Right kidney (tissue), 1 donor: ENCODE measurements at regions not wholly inside any gene's neighbourhood (a gene's known extent, or its start where the extent isn't known, plus 50 kb on each side); places are given as distances from the start of the nearest gene placed in this dataset.
A peak's percentile ranks its signal among the peaks of the same experiment; 100 is the strongest.
"Not testable (repeated sequence)": the region's sequence is repeated elsewhere in the genome, so short reads cannot be mapped to it uniquely, and the experiment has no call there.

Source experiments
- DNase-seq: peaks from one replicate; pipeline ENCODE4 v3.0.0-alpha.2; 2016

DNA sequence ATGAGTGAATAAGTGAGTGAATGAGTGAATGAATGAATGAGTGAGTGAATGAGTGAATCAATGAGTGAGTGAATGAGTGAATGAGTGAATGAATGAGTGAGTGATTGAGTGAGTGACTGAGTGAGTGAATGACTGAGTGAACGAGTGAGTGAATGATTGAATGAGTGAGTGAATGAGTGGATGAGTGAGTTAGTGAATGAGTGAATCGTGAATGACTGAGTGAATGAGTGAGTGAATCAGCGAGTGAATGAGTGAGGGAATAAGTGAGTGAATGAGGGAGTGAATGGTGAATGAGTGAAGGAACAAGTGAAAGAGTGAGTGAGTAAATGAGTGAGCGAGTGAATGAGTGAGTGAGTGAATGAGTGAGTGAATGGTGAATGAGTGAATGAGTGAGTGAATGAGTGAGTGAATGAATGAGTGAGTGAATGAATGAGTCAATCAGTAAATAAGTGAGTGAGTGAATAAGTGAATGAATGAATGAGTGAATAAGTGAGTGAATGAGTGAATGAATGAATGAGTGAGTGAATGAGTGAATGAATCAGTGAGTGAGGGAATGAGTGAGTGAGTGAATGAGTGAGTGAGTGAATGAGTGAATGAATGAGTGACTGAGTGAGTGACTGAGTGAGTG is 135.7 kb upstream of the ZNF469 start:
- DNase-seq = not testable (repeated sequence)

DNA sequence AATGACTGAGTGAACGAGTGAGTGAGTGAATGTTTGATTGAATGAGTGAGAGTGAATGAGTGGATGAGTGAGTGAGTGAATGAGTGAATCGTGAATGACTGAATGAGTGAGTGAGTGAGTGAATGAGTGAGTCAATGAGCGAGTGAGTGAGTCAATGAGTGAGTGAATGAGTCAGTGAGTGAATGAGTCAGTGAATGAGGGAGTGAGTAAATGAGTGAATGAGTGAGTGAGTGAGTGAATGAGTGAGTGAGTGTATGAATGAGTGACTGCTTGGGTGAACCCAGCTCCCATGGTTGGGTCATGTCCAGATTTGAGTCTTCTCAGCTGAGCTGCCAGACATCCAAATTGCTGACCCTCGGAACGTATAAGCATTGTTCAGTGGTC is 135.2 kb upstream of the ZNF469 start:
- DNase-seq = not testable (repeated sequence)

DNA sequence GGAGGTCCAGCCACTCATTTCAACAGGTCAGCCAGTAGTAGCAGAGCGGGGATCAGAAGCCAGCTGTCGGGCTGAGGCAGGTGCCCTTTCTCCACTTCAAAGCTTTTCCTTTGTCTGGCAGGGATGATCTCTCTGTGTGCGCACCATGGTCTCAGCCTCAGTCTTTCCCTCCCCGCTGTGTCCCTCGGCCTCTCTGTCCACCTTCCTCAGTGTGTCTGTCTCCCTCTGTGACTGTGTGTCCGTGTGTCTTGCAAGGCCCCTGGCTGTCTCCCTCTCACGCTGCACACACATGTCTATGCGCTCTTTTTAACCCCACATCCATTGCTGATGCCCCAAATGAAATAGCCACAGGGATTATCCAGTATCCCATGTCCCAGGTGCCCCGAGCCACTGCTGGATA is 134.0 kb upstream of the ZNF469 start:
- not testable (repeated sequence) for DNase-seq

DNA sequence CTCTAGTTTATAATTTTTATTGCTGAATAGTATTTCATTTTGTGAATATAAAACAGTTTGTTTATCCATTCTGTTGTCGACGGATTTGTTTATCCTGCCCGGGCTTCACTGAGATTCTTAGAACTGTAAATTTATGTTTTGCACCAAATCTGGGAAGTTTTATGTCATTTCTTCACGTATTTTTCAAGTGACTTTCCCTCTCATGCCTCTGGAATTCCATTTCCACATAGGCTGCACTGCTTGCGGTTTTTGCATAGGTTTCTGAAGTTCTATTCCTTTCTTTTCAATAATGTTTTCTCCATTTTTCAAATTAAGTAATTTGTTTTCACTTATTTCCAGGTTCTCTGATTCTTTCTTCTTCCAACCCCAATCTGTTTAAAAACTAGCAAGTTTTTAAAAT is 132.4 kb upstream of the ZNF469 start:
- not testable (repeated sequence) for DNase-seq

DNA sequence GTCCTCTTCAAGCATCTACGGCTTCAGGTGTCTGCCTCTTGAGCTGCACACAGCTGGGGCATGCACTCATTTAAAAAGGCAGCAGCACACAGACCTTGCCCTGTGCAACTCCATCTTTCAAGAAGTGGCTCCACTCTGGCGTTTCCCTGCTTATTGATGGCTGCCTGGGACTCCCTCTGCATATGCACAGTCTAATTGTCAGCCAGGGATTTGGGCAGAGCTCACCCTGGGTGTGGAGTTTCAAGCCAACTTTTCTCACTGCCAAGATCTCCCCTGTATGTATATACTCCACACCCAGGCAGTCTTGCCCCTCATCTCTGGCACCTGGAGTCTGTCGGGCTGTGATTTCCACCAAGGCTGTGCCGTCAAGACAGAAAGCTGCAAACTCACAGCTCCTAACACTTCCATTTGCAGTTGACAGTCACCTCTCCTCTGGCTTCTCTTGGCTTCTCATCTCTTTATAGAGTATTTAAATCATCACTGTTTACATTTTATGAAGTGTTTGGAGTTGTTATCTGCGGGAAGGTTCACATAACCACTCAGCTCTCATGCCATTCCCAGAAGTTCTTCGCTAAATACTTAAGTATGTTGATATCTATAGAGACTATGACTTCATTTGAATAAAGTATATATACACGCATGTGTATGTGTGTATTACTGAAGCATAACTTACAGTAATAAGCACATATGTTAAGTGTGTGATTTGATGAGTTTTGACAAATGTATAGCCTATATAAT is 130.5 kb upstream of the ZNF469 start:
- DNase-seq = not testable (repeated sequence)

DNA sequence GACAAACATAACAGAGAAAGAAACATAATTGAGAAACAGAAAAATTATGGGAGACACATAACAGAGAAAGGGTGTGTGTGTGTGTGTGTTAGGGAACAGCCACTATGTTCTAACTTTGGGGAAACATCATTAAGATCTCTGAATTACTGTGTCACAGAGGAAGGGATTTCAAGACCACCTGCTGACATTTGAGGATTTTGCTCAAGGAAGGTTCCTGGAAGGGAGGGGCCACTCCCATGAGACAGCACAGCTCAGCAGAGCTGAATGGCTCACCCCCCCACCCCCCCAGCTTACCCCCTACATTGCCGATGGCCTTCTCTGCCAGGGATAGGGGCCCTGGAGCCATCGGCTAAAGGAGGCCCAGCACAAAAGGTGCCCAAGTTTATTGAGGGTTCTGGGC is 124.6 kb upstream of the ZNF469 start:
- DNase-seq = not testable (repeated sequence)

DNA sequence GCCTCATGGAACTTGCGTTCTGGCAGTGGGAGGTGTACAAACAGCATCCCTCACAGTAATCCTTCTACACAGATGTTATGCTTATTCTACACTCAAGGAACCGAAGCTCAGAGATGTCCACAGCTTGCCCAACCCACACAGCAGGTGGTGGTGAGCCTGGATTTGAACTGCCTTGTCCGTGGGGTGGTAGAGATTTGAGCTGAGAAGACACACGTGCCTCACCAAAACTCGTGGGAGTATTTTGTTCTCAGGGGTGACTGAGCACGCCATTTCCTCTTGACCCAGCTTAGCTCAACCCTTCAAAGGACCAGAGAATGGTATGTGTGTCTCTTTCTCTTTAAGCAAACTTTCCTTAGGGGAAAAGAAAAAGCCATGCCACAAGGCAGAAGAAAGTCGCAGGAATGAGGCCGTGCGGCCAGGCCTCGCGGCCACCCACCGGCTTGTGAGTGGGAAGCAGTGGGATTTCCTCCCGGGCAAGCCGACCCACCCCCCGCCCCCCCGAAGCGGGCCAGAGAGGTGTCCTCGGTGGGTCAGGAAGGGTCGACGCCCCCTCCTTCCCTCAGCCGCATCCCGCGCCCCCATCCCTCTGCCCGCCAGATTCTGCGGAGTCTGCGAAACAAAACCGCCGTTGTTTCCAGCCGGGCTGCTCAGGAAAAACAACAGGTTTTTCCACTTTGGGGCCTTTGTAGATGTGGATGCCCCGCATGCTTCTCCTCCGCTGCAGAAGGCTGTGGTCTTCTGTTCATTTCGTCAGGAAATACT is 123.8 kb upstream of the ZNF469 start:
- not testable (repeated sequence) for DNase-seq

DNA sequence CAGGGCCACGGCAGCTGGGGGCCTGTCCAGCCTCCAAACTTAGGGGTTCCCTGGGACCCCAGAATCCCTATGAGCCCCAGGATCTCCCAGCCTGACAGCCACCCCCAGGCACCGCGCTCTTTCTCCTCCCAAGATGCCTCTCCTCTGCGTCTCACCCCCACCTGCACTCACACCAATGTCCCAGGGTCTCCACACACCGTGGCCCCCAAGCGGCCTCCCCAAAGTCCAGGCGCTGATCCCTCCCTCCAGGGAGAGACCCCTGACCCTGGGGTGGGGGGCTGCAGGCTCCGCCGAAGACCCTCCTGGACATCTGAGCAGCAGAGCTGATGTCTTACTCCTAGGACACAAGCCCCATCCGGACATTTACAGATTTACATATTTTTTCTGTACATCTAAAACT is 123.2 kb upstream of the ZNF469 start:
- DNase-seq = not testable (repeated sequence)

DNA sequence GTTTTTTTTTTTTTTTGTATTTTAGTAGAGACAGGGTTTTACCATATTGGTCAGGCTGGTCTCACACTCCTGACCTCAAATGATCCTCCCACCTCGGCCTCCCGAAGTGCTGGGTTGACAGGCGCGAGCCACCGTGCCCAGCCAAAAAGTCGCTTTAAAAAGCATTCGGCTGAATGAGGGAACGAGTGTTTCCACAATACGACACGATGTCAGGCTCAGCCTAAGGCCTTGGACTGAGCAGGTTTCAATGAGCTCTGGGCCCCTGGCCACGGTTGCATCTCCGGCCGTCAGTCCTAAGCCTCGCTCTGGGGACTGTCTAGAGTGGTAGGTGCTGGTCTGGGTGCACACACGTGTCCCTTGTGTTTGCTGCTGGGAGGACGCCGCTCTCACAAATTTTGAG is 122.6 kb upstream of the ZNF469 start:
- not testable (repeated sequence) for DNase-seq

DNA sequence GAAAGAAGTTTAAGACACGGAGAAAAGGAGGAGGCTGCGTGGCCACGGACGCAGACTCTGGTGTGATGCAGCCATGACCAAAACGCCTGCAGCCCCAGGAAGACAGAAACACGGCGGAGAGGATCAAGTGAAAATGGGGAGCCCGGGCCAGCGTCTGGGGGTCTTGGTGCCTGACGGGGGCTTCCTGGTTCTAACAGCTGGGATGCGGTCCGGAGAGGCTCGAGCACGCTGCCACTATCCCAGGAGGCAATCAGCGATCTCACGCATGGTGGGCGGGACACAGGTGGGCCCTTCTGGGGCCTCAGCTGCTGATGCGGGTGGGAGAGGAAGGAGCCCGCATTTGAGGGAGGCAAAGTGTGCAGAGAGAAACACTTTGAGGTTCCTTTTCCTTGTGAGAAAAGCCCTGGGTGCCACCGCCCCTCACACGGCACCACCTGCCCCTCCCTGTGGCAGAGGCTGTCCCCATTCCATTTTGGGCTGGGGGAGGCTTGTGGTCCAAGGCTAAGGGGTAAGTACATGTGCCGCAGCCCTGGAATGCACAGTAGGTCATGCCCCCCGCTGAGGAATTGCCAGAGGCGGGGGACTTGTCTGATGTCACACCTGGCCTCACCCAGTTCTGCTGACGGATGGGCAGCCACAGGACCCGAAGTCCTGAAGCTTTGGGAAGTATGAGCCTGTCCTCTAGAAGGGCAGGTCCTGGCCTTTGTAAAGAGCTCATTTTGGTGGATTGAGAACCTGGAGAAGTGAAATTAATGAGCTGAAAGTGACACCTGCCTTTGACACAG is 121.7 kb upstream of the ZNF469 start:
- not testable (repeated sequence) for DNase-seq

DNA sequence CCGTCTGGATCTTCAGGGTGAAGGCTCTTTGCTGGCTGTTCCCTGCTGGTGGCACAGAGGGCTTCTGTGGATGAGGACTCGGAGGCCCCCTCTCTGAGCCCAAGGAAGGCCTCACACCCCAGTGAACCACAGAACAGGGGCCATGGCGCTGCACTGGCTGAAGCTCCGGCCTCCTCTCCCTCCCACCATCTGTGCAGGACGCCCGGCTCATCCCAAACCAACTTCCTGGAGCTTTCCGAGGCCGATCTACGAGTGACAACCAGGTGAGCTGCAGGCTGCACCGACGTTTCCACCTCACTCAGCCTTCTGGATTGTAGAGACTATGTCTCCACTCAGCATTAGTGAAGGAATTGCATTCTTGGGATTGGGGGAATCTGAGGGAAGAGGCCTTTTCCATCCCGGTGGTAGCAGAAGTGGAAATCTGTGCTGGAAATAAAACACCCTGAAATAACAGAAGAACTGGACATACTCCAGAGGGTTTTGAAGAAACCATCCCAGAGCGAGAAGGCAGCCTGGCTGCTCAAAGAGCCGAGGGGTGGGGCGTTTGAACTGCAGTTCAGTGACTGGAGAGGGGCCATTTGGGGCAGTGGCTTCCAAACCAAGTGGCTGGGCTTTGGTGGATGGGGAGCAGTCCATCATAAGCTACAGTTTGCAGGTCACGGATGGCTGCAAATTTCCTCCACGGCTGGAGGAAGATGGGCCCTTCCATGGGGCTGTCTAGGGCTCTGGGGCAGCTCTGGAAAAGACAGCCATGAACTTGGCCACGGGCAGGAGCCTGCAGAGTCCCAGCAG is 120.7 kb upstream of the ZNF469 start:
- DNase-seq = not testable (repeated sequence)

DNA sequence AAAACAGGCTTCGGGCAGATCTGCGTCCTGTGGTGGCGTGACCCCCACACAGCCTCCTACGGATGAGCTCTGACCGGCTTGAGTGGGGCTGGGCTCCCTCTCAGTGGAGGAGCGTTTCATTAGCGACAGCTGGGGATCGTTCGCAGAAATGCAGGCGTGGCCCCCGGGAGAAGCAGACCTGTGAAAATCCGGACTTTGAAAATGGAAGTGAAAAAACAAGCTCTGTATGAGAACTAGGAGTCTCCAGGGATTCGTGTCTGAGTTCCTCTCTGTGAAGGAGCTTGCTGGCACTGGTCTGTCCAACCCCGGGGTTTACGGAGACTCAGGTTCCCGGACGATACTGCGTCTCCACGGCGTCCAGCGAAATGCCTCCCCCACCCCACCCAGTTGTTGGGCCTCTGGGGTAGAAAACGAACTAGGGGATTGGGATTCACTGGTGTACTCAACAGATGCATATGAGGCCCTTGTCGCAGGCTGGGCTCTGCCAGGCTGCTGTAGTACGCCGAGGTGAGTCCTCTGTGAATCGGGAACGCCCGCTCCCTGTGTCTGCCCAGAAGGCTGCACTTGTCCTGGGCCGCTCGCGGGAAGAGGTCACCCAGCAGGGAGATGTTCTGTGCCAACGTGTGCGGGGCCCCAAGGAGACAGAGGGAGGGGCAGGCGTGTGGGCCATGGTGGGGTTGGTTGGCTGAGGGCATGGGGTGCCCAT is 119.7 kb upstream of the ZNF469 start:
- peak; percentile 60 for DNase-seq

DNA sequence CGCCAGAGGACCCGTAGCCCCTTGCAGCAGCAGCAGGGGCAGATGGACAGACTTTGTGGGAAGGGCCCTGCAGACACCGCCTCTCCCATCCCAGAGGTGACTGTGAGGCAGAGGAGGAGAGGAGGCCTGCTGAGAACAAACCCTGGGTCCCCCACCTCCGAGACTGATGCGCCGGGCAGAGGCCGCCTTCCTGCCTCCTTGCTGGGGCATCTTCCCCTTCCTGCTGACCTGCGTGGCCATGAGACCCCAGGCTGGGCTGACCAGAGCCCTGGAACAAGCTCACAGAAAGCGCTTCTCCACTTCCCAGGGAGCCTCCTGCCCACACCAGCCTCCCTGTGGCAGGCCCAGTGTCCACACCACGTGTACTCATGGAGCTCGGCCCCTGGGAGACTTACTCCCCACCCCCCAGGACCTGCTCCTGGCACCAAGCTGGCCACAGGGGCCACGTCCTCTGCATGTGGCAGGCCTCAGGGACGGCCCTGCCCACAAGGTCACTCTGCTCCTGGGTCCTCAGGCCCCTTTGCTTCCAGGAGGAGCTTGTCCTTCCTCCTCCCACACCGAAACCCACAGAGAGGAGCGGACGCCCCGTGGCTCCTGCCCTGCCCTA is 119.0 kb upstream of the ZNF469 start:
- not testable (repeated sequence) for DNase-seq

DNA sequence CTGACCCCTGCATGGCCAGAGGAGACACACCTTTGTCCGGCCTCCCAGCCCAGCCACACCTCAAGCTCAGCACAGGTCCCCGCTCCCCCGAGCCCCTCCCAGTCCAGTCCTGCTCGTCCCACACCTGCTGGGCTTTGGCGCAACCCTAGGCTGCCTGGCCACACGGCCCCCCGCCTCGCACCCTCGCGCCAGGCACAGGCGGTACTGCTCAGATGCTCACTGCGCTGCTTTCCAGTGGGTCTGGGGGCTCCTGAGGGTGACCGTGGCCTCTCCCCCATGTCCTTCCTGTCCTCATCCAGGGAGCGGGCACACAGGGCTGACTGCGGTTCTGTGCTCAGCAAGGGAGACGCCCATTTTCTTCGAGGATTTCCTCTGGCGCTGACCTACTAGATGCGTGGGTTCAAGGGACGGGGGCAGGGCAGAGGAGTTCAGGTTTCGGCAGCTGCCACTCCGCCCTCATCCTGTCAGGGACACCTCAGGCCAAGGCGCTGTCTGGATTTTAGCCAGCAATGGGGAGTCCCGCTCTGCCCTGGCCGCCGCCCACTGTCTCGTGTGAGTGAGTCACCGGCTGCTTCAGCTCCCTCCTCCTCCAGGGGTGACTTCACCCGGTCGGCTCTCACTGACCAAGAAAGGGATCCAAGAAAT is 118.0 kb upstream of the ZNF469 start:
- peak; percentile 64 for DNase-seq

DNA sequence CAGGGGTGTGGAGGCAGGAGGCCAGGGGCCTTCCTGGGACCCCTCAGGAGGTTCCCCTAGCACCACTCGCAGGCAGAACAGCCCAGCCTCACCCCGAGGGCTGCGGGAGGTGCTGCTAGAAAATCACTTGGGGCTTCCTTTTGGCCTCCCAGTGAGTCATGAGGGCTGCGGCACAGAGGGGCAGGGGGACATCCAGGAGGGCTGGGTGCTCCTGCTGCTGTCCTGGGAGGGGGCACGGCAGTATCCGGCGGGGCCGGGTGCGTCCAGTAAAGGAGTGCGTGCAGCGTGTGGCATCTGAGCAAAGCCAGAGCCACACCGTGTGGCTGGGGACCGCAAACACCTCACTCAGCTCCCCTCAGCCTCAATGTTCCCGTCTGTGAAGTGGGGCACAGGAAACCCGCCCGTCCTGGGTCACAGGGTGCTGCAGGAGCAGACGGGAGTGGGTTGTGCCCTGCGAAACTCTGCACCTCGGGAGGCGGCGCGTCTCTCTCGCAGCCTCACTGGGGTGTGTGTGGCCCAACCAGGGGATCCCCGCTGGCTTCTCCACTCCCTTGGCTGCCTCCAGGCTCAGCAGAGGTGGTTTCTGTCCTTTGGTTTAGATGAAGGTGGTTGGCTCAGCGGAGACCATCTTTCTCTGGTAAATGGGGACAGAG is 117.3 kb upstream of the ZNF469 start:
- DNase-seq = not testable (repeated sequence)

DNA sequence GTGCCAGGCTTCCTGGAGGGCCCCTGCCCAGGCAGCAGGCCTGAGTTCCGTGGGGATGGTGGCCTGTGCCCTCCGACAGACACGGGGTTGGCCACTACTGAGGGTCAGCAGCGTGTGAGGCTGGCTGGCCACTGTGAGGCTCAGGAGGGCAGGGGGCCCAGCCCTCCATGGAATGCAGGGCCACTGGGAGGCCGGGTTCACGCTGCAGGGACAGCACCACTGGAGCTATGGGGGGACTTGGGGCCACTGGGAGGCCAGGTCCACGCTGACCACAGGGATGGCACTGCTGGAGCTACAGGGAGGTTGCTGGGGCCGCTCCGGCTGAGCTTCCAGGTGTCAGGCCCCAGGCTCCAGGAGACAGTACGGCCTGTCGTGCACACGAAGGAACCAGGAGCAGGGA is 116.7 kb upstream of the ZNF469 start:
- not testable (repeated sequence) for DNase-seq

DNA sequence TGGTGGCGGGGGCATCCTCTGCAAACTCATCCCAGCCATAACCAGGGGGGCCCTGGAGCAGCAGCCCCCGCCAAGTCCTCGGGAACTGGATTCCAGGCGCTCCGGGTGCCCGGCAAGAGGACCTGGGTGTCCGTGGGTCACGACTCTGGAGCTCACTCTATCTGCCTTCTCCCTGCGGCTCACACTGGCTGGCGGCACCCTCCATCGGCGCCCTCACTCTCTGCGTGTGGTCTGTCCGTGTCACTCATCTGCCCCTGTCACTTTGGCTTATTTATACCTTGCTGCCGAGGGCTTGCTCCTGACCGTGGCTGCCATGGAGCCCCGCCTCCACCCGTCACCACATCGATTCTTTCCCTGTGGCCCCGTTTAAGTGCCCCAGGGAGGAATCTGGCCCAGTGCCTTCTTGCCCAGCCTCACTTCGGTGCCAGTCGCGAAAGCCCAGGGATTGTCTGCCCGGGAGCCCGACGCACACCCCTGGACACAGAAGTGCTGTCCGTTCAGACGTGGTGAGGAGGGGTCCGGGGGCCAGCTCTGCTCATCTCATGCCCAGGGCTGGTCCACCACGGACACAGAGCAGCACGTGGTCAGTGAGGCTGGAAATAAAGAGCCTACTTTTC is 115.7 kb upstream of the ZNF469 start:
- DNase-seq = not testable (repeated sequence)

DNA sequence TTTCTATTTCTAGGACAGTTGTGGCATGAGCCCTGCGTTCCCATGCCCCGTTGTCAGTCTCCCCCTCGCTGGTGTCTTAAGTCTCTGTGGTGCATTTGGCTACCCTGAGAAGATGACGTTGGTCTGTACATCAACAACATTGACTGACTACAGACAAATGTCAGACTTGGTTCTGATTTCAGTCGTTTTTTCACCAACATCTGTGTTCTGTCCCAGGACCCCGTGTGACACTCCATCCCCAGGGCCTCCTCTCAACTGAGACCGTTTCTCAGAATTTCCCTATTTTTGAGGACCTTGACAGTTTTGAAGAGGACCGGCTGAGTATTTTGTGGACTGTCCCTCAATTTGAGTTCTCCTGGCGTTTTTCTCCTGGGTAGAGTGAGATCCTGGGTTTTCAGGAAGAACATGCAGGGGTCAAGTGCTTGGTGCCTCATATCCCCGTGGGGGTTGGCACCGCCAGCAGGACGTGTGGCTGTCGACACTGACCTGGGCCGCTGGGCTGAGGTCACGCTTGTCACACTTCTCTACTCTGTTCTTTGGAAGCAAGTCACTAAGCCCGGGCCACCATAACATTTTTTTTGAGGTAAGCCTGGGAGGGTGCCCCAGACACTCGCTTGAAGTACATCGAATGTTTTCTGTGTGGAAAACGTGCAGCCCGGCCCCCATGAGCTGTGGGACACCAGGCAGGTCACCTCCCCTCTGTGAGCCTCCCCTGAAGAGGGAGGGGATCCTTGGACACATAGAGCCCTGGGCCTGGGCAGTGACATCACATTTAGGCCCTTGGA is 114.4 kb upstream of the ZNF469 start:
- DNase-seq = not testable (repeated sequence)
